DMS79 (cell line): ENCODE measurements at regions not wholly inside any gene's neighbourhood (a gene's known extent, or its start where the extent isn't known, plus 50 kb on each side); places are given as distances from the start of the nearest gene placed in this dataset.

Experiments
- DNase-seq: peaks from one replicate; lab custom pipeline; 2025; lab: John Stamatoyannopoulos, UW

DNA sequence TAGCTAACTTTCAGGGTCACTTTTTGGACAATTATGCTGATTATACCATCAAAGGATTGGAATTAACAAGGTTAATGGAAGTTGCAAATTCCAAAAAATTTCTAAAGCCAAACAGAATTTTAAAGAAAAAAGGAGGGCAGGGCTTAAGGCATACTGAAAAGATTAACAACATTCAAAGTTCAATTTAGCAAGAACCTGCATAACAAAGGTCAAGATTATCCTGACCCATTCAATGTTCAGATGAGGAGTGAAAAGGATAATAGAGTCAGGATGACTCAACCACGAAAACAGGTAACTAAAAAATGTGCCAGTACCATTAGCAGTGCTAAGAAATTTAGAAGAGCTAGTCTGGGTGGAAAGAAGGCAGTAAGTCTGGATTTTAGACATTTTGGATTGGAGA, 139.8 kb upstream of the HNMT start:
- no peak for DNase-seq

GRCh38 chr2:137826373-137827372, 137.6 kb upstream of the HNMT start:
- no peak for DNase-seq

DNA sequence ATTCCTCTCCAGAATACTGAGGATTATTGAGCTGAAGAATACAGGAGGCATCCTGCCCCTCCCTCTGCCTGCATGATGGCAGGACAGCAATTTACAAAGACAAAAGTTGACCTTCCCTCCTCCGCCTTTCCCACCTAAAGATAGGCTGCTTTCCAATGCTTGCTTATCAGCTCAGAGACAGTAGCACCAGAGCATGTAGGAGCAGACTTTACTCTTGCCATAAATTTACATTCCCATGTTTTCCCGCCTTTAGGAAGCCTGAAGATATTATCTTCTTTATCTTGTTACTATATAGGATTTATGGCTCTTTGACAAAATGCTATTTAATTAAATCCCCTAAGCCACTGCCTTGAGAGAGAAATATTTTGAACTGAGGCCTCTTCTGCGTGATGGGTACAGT, 135.6 kb upstream of the HNMT start:
- DNase-seq: no peak

DNA sequence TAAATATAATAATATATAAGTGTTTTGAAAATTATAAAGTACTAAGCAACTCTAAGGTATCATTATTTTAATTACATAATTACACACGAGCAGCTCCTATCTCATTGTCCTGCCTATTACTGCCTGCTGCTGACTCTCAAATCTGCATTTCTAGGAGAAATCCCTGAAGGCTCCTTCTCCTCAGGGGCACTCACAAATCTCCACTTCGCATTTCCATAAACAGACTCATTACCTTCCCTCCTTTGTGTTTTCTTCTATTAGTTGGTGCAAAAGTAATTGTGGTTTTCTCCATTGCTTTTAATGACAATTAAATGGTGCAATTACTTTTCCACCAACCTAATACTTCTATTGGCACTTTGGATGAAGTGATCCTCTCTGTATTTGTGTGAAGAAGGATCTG, 135.0 kb upstream of the HNMT start:
- no peak for DNase-seq

DNA sequence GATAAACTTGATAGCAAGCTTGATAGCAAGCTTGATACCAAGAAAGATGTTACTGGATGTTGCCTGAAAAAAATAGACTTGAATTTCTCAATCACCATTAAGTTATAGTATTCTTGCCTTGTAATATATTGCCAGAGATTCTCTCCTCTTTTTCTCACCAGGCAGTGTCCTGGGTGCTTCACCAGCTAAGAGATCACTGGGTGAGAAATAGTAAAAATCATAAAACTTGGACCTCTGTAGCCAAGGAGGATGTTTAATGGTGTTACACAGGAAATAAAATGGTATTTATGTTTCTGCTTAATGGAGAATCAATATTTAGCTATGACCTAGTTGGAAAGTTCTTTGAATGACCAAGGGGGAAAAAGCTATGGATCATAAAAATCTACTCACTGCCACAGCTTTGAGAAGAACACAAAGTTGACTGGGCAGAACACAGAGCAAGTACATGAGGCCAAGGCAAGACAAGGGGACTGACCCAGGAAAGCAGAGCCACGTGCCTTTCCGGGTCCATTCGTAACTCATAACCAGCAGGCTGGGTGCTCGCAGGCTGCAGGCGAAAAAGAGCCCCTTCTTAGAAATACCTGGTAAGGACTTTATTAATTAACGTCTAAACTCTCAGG, 129.4 kb upstream of the HNMT start:
- no peak for DNase-seq

- DNase-seq: no peak
Observed at GRCh38 chr2:137836671-137837070, 127.6 kb upstream of the HNMT start.

DNA sequence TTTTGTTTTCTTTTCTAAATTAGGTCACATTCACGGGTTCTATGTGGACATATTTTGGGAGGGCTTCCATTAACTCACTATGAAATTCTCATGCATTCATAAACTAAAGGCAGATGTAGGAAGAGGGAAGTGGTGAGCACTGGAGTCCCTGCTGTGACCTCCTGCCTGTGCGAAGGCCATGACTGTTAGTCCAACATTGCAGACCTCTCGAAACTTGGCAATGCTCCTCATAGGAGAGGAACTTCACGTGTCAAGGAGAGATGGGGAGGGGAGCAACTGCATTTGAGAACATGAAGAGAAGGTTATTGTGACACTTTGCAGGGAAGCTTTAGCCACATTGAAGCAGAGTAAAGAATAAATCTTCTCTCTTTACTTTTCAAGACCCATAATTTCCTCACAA, 126.4 kb upstream of the HNMT start:
- DNase-seq: peak; percentile 49

DNA sequence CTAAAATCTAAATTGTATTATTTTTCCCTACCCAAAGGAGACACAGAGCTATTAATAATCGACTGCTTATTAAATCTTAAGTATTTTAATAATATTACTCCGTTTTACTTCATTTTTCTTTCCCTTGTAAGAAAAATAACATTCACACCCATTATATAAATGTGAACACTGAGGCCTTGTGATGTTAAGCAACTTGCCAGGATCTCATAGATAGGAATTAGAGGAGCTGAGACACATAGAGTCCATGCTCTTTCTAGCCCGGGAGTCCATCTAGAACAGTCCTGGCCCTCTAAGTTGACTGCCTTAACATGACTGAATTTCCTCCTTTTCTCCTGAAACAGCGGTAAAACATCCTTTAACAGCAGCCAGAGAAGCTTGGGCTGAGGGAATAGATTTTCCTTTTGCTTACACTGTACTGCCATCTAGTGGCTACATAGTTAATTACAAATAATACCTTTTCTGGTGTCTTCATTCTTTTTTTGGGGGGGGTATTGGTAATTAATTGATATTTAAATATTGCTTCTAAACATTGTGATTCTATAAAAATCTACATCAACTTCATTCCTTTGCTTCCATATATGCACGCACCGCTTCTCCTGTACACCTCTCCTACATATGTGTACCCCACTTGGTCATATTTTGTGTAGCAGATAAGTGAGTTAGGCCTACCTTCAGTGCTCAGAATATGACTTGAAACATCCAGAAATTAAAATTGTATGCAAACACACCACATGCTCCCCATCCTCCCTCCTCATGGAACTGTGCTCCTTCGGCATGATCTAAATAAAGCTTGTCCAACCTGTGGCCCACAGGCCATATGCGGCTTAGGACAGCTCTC, 125.8 kb upstream of the HNMT start:
- peak; percentile 8 for DNase-seq

GRCh38 chr2:137842430-137842829, 121.8 kb upstream of the HNMT start:
- DNase-seq: no peak

GRCh38 chr2:137842952-137843351, 121.3 kb upstream of the HNMT start:
- no peak for DNase-seq

DNA sequence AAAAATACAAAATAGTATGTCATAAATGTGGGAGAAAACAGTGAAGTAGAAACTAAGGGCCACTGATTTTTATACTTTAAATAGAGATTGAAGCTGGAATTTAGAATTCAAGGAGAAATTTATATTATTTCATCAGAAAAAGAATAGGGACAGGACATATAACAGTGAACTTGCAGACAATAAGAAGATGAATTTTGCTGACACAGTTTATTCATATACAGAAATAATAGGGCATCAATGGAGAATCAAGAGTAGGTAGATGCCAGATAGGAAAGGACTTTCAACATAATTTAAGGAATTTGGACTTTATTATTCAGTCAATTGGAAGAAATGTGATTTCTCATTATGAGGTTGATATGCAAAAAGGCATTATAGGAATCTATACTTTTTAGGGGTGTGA, 118.9 kb upstream of the HNMT start:
- DNase-seq: no peak

- DNase-seq: no peak
Observed at GRCh38 chr2:137846993-137847392, 117.3 kb upstream of the HNMT start.

DNA sequence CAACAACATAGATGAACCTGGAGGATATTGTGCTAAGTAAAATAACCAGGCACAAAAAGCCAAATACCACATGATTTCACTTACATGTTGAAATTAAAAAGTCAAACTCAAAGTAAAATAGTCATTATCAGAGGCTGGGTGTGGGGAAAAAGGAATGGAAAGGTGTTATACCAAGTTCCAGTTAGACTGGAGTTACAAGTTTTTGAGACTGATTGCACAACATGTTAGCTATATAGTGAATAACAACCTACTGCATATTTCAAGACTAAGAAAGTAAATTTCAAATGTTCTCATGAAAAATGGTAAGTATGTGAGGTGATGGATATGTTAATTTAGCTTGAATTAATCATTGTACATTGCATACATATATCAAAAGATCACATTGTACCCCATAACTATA, 116.8 kb upstream of the HNMT start:
- no peak for DNase-seq

- DNase-seq: no peak
Observed at GRCh38 chr2:137857881-137858280, 106.4 kb upstream of the HNMT start.

- no peak for DNase-seq
Observed at GRCh38 chr2:137862651-137863050, 101.6 kb upstream of the HNMT start.

- no peak for DNase-seq
Observed at GRCh38 chr2:137865954-137866540, 98.2 kb upstream of the HNMT start.

DNA sequence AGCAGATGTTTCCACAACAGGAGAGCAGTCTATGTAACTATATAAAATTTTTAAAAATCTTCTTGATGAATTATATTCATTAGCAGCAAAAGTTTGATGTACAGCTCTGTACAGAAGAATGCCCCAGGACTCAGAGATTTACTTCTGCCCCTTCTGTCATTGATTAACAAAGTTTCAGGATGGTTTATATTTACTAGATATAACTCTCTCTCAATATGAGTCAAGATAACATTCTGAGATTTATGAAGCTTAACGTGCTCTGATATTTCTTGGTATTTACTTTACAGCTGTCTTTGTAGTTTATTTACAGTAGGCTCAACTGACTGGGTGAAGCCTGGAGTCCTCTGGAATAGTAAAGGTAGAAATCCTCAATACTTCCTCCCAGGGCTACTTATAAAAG, 93.6 kb upstream of the HNMT start:
- no peak for DNase-seq

GRCh38 chr2:137872577-137872976, 91.7 kb upstream of the HNMT start:
- DNase-seq: no peak

- DNase-seq: no peak
Observed at GRCh38 chr2:137873536-137874244, 90.6 kb upstream of the HNMT start.

- DNase-seq: no peak
Observed at GRCh38 chr2:137879121-137879520, 85.2 kb upstream of the HNMT start.

- DNase-seq: no peak
Observed at GRCh38 chr2:137881711-137882110, 82.6 kb upstream of the HNMT start.
